T1000 (cell line): ENCODE measurements at regions not wholly inside any gene's neighbourhood (a gene's known extent, or its start where the extent isn't known, plus 50 kb on each side); places are given as distances from the start of the nearest gene placed in this dataset.
"Not testable (repeated sequence)": the region's sequence is repeated elsewhere in the genome, so short reads cannot be mapped to it uniquely, and the experiment has no call there.

Experiments used
- DNase-seq: peaks from one replicate; lab custom pipeline; 2025; ENCODE audit warnings: mixed read lengths; lab: John Stamatoyannopoulos, UW

GRCh38 chr4:79611026-79611425 is 203.0 kb upstream of the GK2 start:
- no peak for DNase-seq

GRCh38 chr4:79609817-79610216 is 201.8 kb upstream of the GK2 start:
- DNase-seq: no peak

DNA sequence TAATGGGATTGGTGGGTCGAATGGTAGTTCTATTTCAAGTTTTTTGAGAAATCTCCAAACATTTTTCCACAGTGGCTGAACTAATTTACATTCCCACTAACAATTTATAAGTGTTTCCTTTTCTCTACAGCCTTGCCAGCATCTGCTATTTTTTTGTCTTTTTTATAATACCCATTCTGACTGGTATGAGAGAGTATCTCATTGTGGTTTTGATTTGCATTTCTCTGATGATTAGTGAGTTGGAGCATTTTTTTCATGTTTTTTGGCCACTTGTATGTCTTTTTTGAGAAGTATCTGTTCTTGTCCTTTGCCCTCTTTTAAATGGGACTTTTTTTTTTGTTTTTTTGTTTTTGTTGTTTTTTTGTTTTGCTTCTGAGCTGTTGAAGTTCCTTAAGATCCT is 200.0 kb upstream of the GK2 start:
- DNase-seq: no peak

DNA sequence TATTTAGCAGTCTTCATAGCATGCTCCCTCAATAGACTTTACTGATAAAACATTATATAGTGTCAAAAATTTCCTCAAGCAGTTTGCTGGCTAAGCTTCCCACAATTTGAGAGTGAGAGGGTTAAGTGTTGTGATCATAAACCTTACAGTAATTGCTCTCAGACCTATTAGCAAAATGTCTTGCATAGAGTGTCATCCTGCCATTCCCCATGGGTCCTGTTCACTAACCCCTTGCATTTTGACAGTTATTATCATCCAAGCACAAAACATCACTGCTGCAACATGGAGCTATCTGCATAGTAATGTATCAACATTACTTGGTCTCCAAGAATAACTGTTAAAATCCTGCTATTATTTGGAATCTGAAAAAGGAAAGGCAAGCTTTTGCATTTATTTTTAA is 196.1 kb upstream of the GK2 start:
- no peak for DNase-seq

GRCh38 chr4:79603681-79604080 is 195.7 kb upstream of the GK2 start:
- DNase-seq: no peak

DNA sequence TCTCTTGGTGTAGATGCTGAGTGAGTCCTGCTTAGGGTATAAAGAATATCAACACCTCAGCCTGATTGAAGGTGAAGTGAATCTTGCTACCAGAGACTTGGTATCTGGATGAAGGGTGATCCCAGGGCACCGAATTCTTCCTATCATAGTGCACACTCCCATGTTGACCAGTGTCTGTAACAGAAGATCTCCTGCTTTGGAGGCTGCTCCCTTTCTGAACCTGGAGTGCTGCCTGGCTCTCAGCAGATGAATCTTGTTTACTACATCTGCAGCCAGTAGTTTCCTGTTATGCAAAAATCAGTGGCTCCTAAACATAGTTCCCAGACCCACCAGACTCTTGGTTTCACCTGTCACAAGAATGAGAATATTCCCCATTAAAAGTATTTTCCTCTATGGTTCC is 191.7 kb upstream of the GK2 start:
- no peak for DNase-seq

GRCh38 chr4:79598801-79599200 is 190.8 kb upstream of the GK2 start:
- DNase-seq: no peak

- DNase-seq: no peak
These were observed 190.2 kb upstream of the GK2 start for GRCh38 chr4:79598214-79598613.

- peak; percentile 41 for DNase-seq
These were observed 189.2 kb upstream of the GK2 start for GRCh38 chr4:79597266-79597665.

DNA sequence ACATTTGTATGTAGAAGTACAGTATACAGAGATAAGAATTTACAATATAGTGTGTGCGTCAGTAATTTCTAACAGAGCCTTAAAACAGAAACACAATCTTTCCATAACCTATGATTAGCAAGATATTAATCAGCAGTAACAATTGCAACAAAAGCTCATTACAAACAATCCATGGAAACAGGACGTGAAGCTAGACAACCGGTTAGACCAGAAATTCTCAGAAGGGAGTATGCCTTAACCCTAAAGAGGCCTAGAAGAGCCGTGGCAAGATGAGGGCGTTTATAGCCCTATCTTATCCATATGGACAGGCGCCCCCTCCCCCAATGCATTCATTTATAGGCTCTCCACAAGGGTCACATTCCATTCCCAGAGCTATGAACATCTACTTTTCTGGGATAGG is 184.2 kb upstream of the GK2 start:
- DNase-seq: not testable (repeated sequence)

DNA sequence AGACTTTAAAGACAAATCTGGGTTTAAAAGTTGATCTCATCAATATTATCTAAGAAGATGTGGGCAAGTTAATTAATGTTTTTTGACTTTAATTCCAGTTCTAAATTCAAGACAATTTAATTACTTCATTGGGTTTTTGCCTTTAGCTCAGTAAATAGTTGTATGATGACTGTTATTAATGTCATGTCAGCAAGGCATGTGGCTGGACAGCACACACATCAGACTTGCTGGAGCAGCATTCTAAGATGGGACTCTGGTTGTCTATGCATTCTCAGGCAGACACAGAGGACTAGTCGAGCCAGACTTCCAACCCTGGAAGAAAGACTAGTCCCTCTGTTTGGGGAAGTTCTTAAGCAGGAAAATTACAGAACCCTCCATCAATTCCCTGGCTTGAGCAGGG is 180.7 kb upstream of the GK2 start:
- DNase-seq: no peak

DNA sequence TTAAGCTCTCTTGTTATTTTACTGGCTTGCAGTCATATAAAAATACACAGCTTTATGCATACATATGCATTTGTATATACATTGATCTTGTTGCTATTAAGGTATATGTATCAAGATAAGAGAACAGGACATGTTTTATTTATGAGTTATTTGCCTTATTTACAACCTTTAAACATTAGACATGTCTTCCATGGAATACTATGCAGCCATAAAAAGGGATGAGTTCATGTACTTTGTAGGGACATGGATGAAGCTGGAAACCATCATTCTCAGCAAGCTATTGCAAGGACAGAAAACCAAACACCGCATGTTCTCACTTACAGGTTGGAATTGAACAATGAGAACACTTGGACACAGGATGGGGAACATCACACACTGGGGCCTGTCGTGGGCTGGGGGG is 179.2 kb upstream of the GK2 start:
- DNase-seq: not testable (repeated sequence)

- DNase-seq: no peak
These were observed 177.8 kb upstream of the GK2 start for GRCh38 chr4:79585834-79586233.

GRCh38 chr4:79585330-79585729 is 177.3 kb upstream of the GK2 start:
- no peak for DNase-seq

GRCh38 chr4:79584902-79585301 is 176.9 kb upstream of the GK2 start:
- no peak for DNase-seq

- DNase-seq: no peak
These were observed 176.3 kb upstream of the GK2 start for GRCh38 chr4:79584352-79584751.

DNA sequence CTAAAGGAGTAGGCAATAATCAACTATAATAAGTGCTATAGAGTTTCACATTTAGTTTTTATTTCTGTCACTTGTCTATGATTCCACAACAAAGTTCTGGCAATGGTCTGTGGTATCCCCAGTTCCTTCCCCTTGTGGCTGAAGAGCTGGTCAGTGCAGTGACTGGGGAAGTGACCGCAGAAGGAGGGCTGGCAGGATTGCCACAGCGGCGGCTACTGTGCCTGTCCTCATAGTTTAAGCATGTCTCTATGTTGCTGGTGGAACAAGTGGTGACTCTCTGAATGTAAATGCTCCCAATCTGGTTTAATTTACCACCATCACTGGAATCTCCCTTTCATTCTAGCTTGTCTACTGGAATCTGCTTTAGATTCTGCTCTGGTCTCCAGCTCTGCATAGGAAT is 170.6 kb upstream of the GK2 start:
- no peak for DNase-seq

GRCh38 chr4:79576429-79576753 is 168.4 kb upstream of the GK2 start:
- DNase-seq: no peak

DNA sequence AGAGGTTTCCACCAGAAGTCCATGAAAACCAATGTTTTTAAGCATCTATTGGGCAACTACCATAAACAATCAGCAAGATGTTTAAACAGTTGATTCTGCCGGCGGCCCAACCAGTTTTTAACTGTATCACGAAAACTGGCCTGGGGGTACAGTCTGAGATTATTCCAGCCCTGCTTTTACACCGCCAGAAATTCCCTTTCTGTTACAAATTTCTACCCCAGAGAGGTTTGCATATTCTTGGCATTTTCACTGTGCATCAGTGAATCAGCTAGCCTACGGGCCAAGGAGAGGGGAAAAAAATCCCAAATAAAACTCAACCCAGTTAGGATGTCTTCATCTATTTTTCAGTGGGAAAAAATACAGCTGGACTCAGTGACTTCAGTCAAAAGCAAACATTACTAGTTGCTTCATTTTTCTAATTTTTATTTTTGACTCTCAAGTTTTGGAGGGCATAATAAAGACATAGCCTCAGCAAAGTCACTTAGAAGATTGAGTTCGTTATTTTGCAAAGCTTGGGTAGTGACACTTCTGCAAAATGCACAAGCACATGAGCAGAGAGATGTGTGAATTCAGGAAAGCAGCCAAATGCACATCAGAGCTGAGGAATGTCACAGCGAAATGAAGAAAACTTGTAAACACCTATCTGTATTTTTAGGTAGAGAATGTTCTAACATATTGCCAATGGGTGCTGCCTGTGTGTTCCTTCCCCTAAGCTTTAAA is 167.8 kb upstream of the GK2 start:
- peak; percentile 3 for DNase-seq

GRCh38 chr4:79574741-79575451 is 166.9 kb upstream of the GK2 start:
- DNase-seq: no peak

- DNase-seq: no peak
These were observed 155.2 kb upstream of the GK2 start for GRCh38 chr4:79563219-79563618.

DNA sequence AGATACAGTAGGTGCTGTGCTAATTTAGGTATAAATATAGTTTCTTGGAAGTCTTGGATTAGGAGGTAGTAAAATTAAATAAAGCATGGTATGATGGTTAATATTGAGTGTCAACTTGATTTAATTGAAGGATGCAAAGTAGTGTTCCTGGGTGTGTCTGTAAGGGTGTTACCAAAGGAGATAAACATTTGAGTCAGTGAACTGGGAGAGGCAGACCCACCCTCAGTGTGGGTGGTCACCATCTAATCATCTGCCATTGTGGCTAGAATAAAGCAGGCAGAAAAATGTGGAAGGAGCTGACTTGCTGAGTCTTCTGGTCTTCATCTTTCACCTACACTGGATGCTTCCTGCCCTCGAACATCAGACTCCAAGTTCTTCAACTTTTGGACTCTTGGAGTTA is 153.7 kb upstream of the GK2 start:
- no peak for DNase-seq

- DNase-seq: not testable (repeated sequence)
These were observed 151.4 kb upstream of the GK2 start for GRCh38 chr4:79559398-79559797.

GRCh38 chr4:79552311-79552710 is 144.3 kb upstream of the GK2 start:
- DNase-seq: no peak
